ENCODE measurements at regions not wholly inside any gene's neighbourhood (a gene's known extent, or its start where the extent isn't known, plus 50 kb on each side); places are given as distances from the start of the nearest gene placed in this dataset.

- DNase-seq, result no peak
Measured at GRCh38 chr17:52841971-52842370, 683.5 kb upstream of the CA10 start.

DNA sequence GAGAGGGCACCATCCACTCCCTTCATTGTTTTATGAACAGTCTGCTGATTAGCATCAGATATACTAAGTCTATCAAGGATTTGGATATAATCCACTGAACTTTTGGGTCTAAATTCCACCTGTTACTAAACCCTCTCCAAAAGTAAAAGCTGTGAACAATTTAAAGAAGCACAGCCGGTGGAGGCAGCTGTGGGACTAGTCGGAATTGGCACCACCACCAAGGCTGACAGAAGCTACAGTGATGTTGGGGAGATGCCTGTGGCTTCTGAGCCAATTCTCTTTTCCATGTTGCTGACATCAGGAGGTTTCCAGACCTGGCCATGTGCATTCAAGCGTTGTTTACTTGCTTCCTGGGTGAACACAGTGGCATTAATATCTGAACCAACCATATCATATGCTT is 679.0 kb upstream of the CA10 start:
- no peak for DNase-seq

- no peak for DNase-seq
Measured at GRCh38 chr17:52831536-52831935, 673.0 kb upstream of the CA10 start.

- DNase-seq, result no peak
Measured at GRCh38 chr17:52828621-52829020, 670.1 kb upstream of the CA10 start.

- DNase-seq, result no peak
Measured at GRCh38 chr17:52827526-52827925, 669.0 kb upstream of the CA10 start.

GRCh38 chr17:52824542-52824941 is 666.0 kb upstream of the CA10 start:
- no peak for DNase-seq

DNA sequence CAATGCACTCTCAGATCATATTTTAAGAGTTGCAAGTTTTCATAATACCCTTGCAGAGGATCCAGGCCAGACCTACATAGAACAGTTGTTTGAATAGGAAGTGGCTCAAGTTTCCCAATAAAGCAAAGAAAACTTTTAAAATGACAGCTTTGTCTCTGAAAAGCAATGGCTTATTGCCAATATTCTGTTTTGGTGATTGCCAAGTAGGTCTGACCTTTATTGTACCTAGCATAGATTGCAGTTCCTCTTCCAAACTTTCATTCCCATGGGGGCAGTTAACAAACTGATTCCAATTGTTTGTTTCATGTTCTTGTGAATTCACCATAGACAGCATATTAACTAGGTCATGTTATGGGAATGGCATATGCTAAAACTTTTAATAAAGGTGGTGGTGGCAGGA is 664.6 kb upstream of the CA10 start:
- DNase-seq, result no peak

- no peak for DNase-seq
Measured at GRCh38 chr17:52790359-52790955, 631.9 kb upstream of the CA10 start.

GRCh38 chr17:52789829-52790228 is 631.3 kb upstream of the CA10 start:
- no peak for DNase-seq

GRCh38 chr17:52776234-52776633 is 617.7 kb upstream of the CA10 start:
- DNase-seq, result no peak

GRCh38 chr17:52762794-52763167 is 604.3 kb upstream of the CA10 start:
- no peak for DNase-seq

DNA sequence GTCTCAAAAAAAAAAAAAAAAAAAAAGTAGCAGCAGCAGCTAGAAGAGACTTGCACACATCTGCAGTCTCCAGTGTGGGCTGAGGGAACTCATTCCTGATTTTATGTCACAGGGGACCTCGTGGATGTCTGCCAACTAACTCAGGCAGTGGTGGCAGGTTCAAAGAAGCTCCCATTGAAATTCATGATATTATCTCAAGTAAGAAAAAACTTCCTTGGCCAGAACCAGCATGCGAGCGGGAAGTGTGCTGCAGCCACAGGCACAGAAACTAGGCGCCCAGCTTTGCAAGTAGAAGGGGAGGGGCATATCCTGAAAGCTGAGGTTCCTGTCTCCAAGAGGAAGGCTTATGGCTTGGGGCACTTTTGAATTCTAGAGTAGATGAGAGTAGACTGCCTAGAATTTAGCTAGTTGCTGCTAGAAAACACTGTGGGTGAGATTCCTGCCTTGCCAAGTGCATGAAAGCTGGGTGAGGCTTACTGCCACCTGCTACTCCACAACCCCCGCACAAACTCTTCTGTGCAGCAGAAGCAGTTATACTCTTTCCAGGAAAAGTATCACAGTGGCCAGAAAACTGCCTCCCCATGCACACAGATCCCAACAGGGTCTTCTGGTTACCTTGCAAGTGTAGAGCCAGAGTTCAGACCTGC is 603.8 kb upstream of the CA10 start:
- no peak for DNase-seq

- DNase-seq, result no peak
Measured at GRCh38 chr17:52759864-52760263, 601.4 kb upstream of the CA10 start.

DNA sequence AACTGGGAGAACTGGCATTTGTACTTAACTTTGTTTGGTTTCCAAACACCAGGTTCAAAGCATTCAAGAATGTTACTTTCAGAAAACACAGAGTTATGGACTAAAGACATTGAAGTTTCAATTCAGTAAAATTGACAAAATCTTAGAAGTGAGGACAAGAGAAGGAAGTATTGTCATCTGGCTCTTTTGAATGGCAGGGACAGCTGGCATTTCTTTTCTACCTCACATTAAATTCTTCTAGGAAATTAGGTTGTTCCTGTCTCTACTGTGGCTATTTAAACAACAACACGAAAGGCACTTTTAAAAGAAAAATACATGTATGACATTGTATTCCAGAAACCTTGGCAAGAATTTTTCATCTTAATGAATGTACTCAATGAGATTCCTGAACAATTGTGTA is 600.0 kb upstream of the CA10 start:
- no peak for DNase-seq

- DNase-seq, result no peak
Measured at GRCh38 chr17:52756746-52757145, 598.2 kb upstream of the CA10 start.

DNA sequence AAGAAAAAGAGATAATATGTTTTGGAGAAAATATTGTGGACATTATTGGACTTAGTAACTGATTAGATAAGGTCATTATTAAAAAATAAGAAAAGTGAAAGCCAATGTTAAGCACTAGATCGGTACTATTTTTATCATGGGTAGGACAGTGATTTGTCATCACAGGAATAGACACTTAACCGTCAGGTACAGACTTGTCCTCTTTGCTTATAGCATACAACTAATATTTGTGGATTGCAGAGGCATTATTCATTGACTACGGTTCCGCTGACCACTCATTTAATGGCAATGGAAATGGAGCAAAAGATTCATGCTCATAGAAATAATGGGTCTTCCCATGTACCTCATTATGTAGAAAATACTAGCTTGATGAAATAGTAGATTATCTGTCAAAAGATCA is 596.3 kb upstream of the CA10 start:
- no peak for DNase-seq

- no peak for DNase-seq
Measured at GRCh38 chr17:52751051-52751450, 592.5 kb upstream of the CA10 start.

DNA sequence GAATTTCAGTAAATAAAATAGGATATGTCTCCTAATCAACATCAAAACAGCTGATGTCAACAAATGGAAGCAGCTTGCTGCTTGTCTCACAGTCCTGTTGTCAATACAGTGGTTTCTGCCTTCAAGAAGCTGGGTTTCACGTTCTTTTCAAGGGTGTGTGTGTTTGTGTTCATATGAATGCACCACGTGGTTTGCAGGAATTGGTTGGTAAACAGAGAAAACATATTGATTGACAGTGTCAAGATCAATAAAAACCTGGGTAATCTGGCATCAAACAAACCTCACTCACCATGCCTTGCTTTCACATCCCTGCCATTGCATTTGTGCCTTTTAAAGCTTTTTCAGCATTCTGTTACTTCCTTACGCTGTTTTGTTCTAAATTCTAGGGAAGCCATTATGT is 585.7 kb upstream of the CA10 start:
- DNase-seq, result no peak

GRCh38 chr17:52740006-52740405 is 581.5 kb upstream of the CA10 start:
- no peak for DNase-seq

GRCh38 chr17:52738791-52739190 is 580.3 kb upstream of the CA10 start:
- DNase-seq, result no peak

DNA sequence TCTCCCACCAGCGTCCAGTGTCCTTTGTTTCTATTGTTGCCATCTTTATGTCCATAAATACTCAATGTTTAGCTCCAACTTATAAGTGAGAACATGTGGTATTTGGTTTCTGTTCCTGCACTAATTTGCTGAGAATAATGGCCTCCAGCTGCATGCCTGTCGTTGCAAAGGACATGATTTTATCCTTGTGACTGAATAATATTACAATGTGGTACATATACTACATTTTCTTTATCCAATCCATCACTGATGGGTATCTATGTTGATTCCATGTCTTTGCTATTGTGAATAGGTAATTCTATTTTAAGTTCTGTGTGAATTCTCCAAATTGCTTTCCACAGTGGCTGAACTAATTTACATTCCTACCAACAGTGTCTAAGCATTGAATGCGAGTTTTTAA is 578.6 kb upstream of the CA10 start:
- no peak for DNase-seq

DNA sequence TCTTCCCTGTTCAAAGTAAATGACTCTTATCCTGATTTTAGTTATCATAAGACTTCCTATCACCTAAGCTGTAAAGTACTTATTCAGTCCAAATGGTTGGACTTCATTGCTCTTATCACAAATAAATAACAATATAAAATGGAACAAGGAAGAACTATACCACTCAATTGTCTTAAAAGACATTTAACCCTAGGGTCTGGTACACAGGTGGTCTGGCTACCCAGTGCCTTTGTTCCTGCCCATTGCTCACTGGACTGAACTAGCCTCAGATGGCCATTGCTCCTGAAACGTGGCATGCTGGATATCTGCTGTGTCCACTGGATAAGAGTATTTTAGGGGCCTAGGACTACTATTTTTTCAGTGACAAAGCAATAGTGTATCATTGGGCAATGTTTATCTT is 574.3 kb upstream of the CA10 start:
- DNase-seq, result no peak

GRCh38 chr17:52724578-52724977 is 566.1 kb upstream of the CA10 start:
- no peak for DNase-seq

GRCh38 chr17:52721910-52722309 is 563.4 kb upstream of the CA10 start:
- DNase-seq, result no peak

DNA sequence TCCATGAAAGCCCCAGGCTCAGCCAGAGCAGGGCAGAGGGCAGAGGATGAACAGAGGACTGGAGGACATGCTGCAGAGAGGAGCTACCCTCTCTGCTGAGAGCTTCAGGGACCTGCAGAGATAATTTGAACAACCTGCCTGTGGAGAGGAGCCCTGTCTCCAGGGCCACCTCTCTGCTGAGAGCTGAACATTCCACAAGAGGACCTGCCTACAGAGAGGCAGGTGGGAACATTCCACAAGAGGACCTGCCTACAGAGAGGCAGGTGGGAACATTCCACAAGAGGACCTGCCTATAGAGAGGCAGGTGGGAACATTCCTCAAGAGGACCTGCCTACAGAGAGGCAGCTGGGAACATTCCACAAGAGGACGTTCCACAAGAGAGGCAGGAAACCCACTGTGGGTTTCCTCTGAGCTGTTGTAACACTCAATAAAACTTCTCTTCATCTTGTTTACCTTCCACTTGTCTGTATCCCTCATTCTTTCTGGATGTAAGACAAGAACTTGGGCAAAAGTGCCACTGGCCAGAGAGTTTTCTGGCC is 551.9 kb upstream of the CA10 start:
- no peak for DNase-seq

Measured in EL (cell line).